SU-DHL-6 (cell line): ENCODE measurements at regions not wholly inside any gene's neighbourhood (a gene's known extent, or its start where the extent isn't known, plus 50 kb on each side); places are given as distances from the start of the nearest gene placed in this dataset.

Experiments
- H2AFZ ChIP-seq: fragments of 200-600 bp; sonication (generic); 2 replicates; pipeline ENCODE4 v1.6.1; 2014; ENCODE audit warnings: low read depth, mild to moderate bottlenecking, moderate library complexity, mixed read lengths, antibody characterized with exemption, low read length; ENCODE audit not compliant: severe bottlenecking
- H3F3A ChIP-seq: fragments of 200-600 bp; shearing (Covaris generic); 2 replicates; pipeline ENCODE4 v1.6.0; 2016; ENCODE audit warnings: antibody characterized with exemption, mild to moderate bottlenecking; ENCODE audit not compliant: insufficient read depth
- H3K27ac ChIP-seq: fragments of 200-600 bp; sonication (generic); 2 replicates; pipeline ENCODE4 v1.5.1; 2016; ENCODE audit warnings: low read depth, mild to moderate bottlenecking, low read length, moderate library complexity, mixed read lengths
- H3K27me3 ChIP-seq: fragments of 200-600 bp; sonication (generic), shearing (Covaris generic); 2 replicates; pipeline ENCODE4 v1.6.0; 2014; ENCODE audit warnings: mild to moderate bottlenecking, low read length
- H3K36me3 ChIP-seq: fragments of 200-600 bp; sonication (generic); 2 replicates; pipeline ENCODE4 v1.6.1; 2014; ENCODE audit warnings: mild to moderate bottlenecking, low read length, mixed read lengths
- H3K4me2 ChIP-seq: fragments of 300-600, 200-600 bp; shearing (Covaris generic), sonication (generic); 2 replicates; pipeline ENCODE4 v1.6.0; 2014; ENCODE audit warnings: low read length, low read depth, mild to moderate bottlenecking; ENCODE audit not compliant: poor library complexity, severe bottlenecking
- H3K4me3 ChIP-seq: fragments of 200-600 bp; sonication (generic); 2 replicates; pipeline ENCODE4 v1.5.1; 2014; ENCODE audit warnings: antibody characterized with exemption, low read length, mild to moderate bottlenecking, mixed read lengths; ENCODE audit not compliant: insufficient read depth, poor library complexity, severe bottlenecking
- H3K79me2 ChIP-seq: fragments of 200-600 bp; sonication (generic); 2 replicates; pipeline ENCODE4 v1.6.1; 2014; ENCODE audit warnings: mild to moderate bottlenecking, low read length, moderate library complexity; ENCODE audit not compliant: insufficient read depth
- H3K9ac ChIP-seq: fragments of 200-600 bp; sonication (generic); 2 replicates; pipeline ENCODE4 v1.7.0; 2014; ENCODE audit warnings: mild to moderate bottlenecking, low read length
- H3K9me2 ChIP-seq: fragments of 200-600 bp; sonication (generic); replicated peaks from 2 replicates; pipeline ENCODE4 v1.6.1; 2014; ENCODE audit warnings: low read length; ENCODE audit not compliant: insufficient read depth
- H3K9me3 ChIP-seq: fragments of 200-600 bp; sonication (generic); 2 replicates; pipeline ENCODE4 v1.6.1; 2014; ENCODE audit warnings: low read length, mixed read lengths; ENCODE audit not compliant: insufficient read depth
- H4K20me1 ChIP-seq: fragments of 200-600 bp; sonication (generic); 2 replicates; pipeline ENCODE4 v1.6.1; 2014; ENCODE audit warnings: low read depth, mild to moderate bottlenecking, antibody characterized with exemption, low read length, moderate library complexity, mixed read lengths
- CTCF ChIP-seq: fragments of 200-600 bp; sonication (generic); IDR thresholded peaks from one replicate; pipeline ENCODE4 v1.5.1; 2017; ENCODE audit warnings: antibody characterized with exemption, mild to moderate bottlenecking, low read length, moderate library complexity; ENCODE audit not compliant: insufficient read depth, poor library complexity, severe bottlenecking
- EZH2phosphoT487 ChIP-seq: fragments of 200-600 bp; sonication (generic), shearing (Covaris generic); conservative IDR thresholded peaks from 2 replicates; pipeline ENCODE4 v1.6.1; 2018; ENCODE audit warnings: mild to moderate bottlenecking, antibody characterized with exemption, low read length, moderate library complexity, mixed read lengths

- Histone ChIP-seq H3K9me2 (no peaks in the 10 kb centered on the region), H3K79me2 (no peaks in the 10 kb centered on the region), H3K36me3 (no peaks in the 10 kb centered on the region), H3K4me2 (no peak overlapping the region), H3K4me3 (no peak overlapping the region), H2AFZ (no peak overlapping the region), H3K9me3 (no peaks in the 10 kb centered on the region), H3F3A (no peaks in the 10 kb centered on the region), H4K20me1 (no peaks in the 10 kb centered on the region), H3K27ac (no peak overlapping the region), H3K27me3 (no peaks in the 10 kb centered on the region), H3K9ac (no peak overlapping the region)
- no peak for TF ChIP-seq EZH2phosphoT487
- no peak for TF ChIP-seq CTCF
Measured at GRCh38 chr10:44323838-44324237, 61.1 kb downstream of the CXCL12 start.

DNA sequence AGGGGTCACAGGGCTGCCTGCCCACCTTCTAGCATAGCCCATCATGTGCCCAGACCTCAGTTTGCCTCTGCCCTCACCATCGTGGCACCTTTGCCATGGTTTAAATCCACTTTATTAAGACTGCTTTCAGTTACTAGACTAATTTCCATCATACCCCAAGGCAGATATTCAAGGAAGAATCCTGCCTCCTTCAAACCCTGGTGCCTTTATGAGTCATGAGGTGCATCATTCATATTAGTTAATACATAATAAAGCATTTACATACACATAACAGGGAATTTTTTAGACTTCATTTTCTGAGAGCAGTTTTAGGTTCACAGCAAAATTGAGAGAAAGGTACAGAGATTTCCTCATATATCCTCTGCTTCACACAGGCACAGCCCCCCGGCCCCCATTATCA is 62.8 kb downstream of the CXCL12 start:
- Histone ChIP-seq H3K36me3 (no peaks in the 10 kb centered on the region), H3F3A (no peaks in the 10 kb centered on the region), H2AFZ (no peak overlapping the region), H3K9me2 (no peaks in the 10 kb centered on the region), H3K79me2 (no peaks in the 10 kb centered on the region), H3K9ac (no peak overlapping the region), H3K9me3 (no peaks in the 10 kb centered on the region), H3K4me3 (no peak overlapping the region), H4K20me1 (no peaks in the 10 kb centered on the region), H3K4me2 (no peak overlapping the region), H3K27ac (no peak overlapping the region), H3K27me3 (no peaks in the 10 kb centered on the region)
- TF ChIP-seq CTCF, result no peak
- no peak for TF ChIP-seq EZH2phosphoT487

DNA sequence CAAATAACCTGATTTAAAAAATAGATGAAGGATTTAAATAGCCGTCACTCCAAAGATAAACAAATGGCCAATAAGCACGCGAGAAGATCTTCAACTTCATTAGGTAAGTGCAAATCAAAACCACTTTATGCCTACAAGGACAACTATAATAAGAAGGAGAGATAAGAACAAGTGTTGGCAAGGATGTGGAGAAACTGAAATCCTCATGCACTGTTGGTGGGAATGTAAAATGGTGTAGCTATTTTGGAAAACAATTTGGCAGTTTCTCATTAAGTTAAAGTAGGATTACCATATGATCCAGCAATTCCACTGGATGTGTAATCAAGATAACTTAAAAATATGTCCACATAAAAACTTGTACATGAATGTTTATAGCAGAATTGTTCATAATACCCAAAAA is 64.1 kb downstream of the CXCL12 start:
- no peak overlapping the region for H3K4me2 ChIP-seq
- no peaks in the 10 kb centered on the region for H3K27me3 ChIP-seq
- no peaks in the 10 kb centered on the region for H3F3A ChIP-seq
- no peak overlapping the region for H3K27ac ChIP-seq
- H2AFZ ChIP-seq, result no peak overlapping the region
- no peak overlapping the region for H3K9ac ChIP-seq
- H3K4me3 ChIP-seq, result no peak overlapping the region
- no peaks in the 10 kb centered on the region for H3K79me2 ChIP-seq
- H3K9me3 ChIP-seq, result no peaks in the 10 kb centered on the region
- no peaks in the 10 kb centered on the region for H3K9me2 ChIP-seq
- H3K36me3 ChIP-seq, result no peaks in the 10 kb centered on the region
- no peak for TF ChIP-seq EZH2phosphoT487
- TF ChIP-seq CTCF, result no peak
- H4K20me1 ChIP-seq, result no peaks in the 10 kb centered on the region

GRCh38 chr10:44317856-44318255 is 67.0 kb downstream of the CXCL12 start:
- H3F3A ChIP-seq, result no peaks in the 10 kb centered on the region
- no peak overlapping the region for H3K9ac ChIP-seq
- H3K4me2 ChIP-seq, result no peak overlapping the region
- no peak for TF ChIP-seq EZH2phosphoT487
- H3K79me2 ChIP-seq, result no peaks in the 10 kb centered on the region
- no peak overlapping the region for H3K4me3 ChIP-seq
- no peak overlapping the region for H3K27ac ChIP-seq
- no peaks in the 10 kb centered on the region for H3K27me3 ChIP-seq
- no peaks in the 10 kb centered on the region for H3K9me3 ChIP-seq
- H3K36me3 ChIP-seq, result no peaks in the 10 kb centered on the region
- no peaks in the 10 kb centered on the region for H3K9me2 ChIP-seq
- no peak overlapping the region for H2AFZ ChIP-seq
- H4K20me1 ChIP-seq, result no peaks in the 10 kb centered on the region
